Keratinocyte (primary cell): ENCODE measurements at regions not wholly inside any gene's neighbourhood (a gene's known extent, or its start where the extent isn't known, plus 50 kb on each side); places are given as distances from the start of the nearest gene placed in this dataset.

ENCODE experiments used
- EZH2 ChIP-seq: IDR thresholded peaks from one replicate; pipeline ENCODE4 v1.6.1; 2012; ENCODE audit warnings: inconsistent platforms, mild to moderate bottlenecking, low read length, moderate library complexity
- TF ChIP-seq, protein P1 (sequence below), 3 experiments: IDR thresholded peaks in 1 of 3; conservative IDR thresholded peaks in 1 of 3; optimal IDR thresholded peaks in 1 of 3; 2 replicates in 2 of 3; 3 replicates in 1 of 3; pipeline versions ENCODE3 to v1.5.1; 2011; ENCODE audit warnings: low read length in 3 of 3, mild to moderate bottlenecking in 3 of 3, moderate library complexity in 2 of 3, control low read depth in 1 of 3, inconsistent platforms in 1 of 3; ENCODE audit not compliant: insufficient read depth in 2 of 3; ENCODE audit errors: extremely low read depth in 1 of 3

DNA sequence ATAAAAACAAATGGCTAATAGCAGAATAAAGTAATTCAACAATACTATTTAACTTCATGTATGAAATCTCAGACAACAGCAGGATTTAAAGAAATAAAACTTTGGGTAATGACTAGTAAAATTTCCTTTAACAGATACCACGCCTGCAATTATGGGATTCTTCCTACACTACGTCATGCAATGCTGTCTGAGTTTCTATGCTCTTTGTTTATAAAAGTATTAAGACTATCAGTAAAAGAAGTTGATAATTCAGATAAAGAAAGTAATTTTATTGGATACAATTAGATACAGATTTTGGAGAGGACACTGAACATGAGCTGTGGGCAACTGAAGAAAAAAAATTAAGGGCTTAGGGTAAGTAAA, 308.4 kb upstream of the LRFN5 start:
- TF ChIP-seq, protein P1, sequence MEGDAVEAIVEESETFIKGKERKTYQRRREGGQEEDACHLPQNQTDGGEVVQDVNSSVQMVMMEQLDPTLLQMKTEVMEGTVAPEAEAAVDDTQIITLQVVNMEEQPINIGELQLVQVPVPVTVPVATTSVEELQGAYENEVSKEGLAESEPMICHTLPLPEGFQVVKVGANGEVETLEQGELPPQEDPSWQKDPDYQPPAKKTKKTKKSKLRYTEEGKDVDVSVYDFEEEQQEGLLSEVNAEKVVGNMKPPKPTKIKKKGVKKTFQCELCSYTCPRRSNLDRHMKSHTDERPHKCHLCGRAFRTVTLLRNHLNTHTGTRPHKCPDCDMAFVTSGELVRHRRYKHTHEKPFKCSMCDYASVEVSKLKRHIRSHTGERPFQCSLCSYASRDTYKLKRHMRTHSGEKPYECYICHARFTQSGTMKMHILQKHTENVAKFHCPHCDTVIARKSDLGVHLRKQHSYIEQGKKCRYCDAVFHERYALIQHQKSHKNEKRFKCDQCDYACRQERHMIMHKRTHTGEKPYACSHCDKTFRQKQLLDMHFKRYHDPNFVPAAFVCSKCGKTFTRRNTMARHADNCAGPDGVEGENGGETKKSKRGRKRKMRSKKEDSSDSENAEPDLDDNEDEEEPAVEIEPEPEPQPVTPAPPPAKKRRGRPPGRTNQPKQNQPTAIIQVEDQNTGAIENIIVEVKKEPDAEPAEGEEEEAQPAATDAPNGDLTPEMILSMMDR (optimal IDR thresholded peaks at IDR 0.05 in 1 of 3, IDR thresholded peaks at IDR 0.05 in 1 of 3, conservative IDR thresholded peaks at IDR 0.05 in 1 of 3; ENCODE audit: extremely low read depth in 1 of 3, insufficient read depth in 2 of 3, low read length in 3 of 3): no peak
- no peak for TF ChIP-seq EZH2
